KMS-11 (cell line): ENCODE measurements at regions not wholly inside any gene's neighbourhood (a gene's known extent, or its start where the extent isn't known, plus 50 kb on each side); places are given as distances from the start of the nearest gene placed in this dataset.

ENCODE experiments used
- H2AFZ ChIP-seq: fragments of 200-600 bp; sonication (generic); 2 replicates; pipeline ENCODE4 v1.6.1; 2016; ENCODE audit warnings: antibody characterized with exemption, mixed run types, low read depth
- H3K27ac ChIP-seq: fragments of 200-600 bp; sonication (generic); 2 replicates; pipeline ENCODE4 v1.6.1; 2016; ENCODE audit warnings: mild to moderate bottlenecking, mixed run types
- H3K27me3 ChIP-seq: fragments of 200-600 bp; sonication (generic); 2 replicates; pipeline ENCODE4 v1.6.1; 2017; ENCODE audit warnings: mild to moderate bottlenecking, low read depth, mixed run types, moderate library complexity; ENCODE audit not compliant: insufficient read depth
- H3K36me3 ChIP-seq: fragments of 200-600 bp; sonication (generic); 2 replicates; pipeline ENCODE4 v1.6.1; 2017; ENCODE audit warnings: mild to moderate bottlenecking, mixed run types; ENCODE audit not compliant: insufficient read depth
- H3K4me1 ChIP-seq: fragments of 200-600 bp; sonication (generic); 2 replicates; pipeline ENCODE4 v1.6.1; 2016; ENCODE audit warnings: mild to moderate bottlenecking, low read depth, mixed run types; ENCODE audit not compliant: poor library complexity, severe bottlenecking
- H3K4me2 ChIP-seq: fragments of 200-600 bp; sonication (generic); 2 replicates; pipeline ENCODE4 v1.7.0; 2016; ENCODE audit warnings: mild to moderate bottlenecking, mixed run types
- H3K4me3 ChIP-seq: fragments of 200-600 bp; sonication (generic); IDR thresholded peaks from 2 replicates; pipeline ENCODE4 v1.6.1; 2017; ENCODE audit warnings: low read depth, low read length, mixed read lengths; ENCODE audit not compliant: insufficient read depth
- H3K79me2 ChIP-seq: fragments of 200-600 bp; sonication (generic); 2 replicates; pipeline ENCODE4 v1.6.1; 2016; ENCODE audit warnings: low read depth, mixed run types; ENCODE audit not compliant: insufficient read depth
- H3K9ac ChIP-seq: fragments of 200-600 bp; sonication (generic); 2 replicates; pipeline ENCODE4 v1.6.1; 2016; ENCODE audit warnings: mild to moderate bottlenecking, mixed run types
- H4K20me1 ChIP-seq: fragments of 200-600 bp; sonication (generic); 2 replicates; pipeline ENCODE4 v1.6.1; 2016; ENCODE audit warnings: mild to moderate bottlenecking, mixed run types; ENCODE audit not compliant: insufficient read depth
- TF ChIP-seq, protein P1 (sequence below): fragments of 200-600 bp; sonication (generic); conservative IDR thresholded peaks from 2 replicates; pipeline ENCODE4 v1.6.1; 2017; ENCODE audit warnings: low read depth, mild to moderate bottlenecking, antibody characterized with exemption, low read length, moderate library complexity, mixed read lengths

DNA sequence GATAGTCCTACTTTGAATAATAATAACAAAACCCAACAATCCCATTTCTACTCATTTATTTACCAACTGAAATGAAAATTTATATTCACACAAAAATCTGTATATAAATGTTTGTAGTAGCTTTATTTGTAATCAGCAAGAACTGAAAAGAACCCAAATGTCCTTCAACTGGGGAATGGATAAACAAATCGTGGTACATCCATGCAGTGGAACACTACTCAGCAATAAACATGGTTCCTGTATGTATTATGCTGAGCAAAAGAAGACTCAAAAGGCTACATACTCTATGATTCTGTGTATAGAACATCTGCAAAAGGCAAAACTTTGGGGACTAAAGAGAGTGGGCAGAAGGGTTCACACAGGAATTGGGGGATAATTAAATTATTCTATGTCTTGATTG, 136.1 kb upstream of the HAND1 start:
- H4K20me1 ChIP-seq, result no peaks in the 10 kb centered on the region
- no peak overlapping the region for H2AFZ ChIP-seq
- H3K4me1 ChIP-seq, result no peaks in the 10 kb centered on the region
- no peaks in the 10 kb centered on the region for H3K79me2 ChIP-seq
- TF ChIP-seq, protein P1, sequence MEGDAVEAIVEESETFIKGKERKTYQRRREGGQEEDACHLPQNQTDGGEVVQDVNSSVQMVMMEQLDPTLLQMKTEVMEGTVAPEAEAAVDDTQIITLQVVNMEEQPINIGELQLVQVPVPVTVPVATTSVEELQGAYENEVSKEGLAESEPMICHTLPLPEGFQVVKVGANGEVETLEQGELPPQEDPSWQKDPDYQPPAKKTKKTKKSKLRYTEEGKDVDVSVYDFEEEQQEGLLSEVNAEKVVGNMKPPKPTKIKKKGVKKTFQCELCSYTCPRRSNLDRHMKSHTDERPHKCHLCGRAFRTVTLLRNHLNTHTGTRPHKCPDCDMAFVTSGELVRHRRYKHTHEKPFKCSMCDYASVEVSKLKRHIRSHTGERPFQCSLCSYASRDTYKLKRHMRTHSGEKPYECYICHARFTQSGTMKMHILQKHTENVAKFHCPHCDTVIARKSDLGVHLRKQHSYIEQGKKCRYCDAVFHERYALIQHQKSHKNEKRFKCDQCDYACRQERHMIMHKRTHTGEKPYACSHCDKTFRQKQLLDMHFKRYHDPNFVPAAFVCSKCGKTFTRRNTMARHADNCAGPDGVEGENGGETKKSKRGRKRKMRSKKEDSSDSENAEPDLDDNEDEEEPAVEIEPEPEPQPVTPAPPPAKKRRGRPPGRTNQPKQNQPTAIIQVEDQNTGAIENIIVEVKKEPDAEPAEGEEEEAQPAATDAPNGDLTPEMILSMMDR, result no peak
- no peaks in the 10 kb centered on the region for H3K36me3 ChIP-seq
- H3K4me2 ChIP-seq, result no peak overlapping the region
- H3K27ac ChIP-seq, result no peak overlapping the region
- no peak overlapping the region for H3K4me3 ChIP-seq
- no peak overlapping the region for H3K9ac ChIP-seq
- H3K27me3 ChIP-seq, result no peaks in the 10 kb centered on the region

DNA sequence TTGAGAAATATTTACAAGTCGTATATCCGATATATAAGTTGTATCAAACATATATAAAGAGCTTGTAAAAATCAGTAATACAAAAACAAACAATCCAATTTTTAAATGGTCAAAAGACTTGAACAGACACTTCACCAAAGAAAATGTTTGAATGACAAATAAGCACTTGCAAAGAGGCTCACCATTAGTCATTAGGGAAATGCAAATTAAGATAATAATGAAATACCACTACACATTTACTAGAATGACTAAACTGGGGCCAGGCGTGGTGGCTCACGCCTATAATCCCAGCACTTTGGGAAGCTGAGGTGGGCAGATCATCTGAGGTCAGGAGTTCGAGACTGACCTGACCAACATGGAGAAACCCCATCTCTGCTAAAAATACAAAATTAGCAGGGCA, 134.6 kb upstream of the HAND1 start:
- Histone ChIP-seq H3K4me2 (no peak overlapping the region), H3K4me3 (no peak overlapping the region), H3K36me3 (no peaks in the 10 kb centered on the region), H3K27me3 (no peaks in the 10 kb centered on the region), H2AFZ (no peak overlapping the region), H3K9ac (no peak overlapping the region), H3K4me1 (no peaks in the 10 kb centered on the region), H4K20me1 (no peaks in the 10 kb centered on the region), H3K27ac (no peak overlapping the region), H3K79me2 (no peaks in the 10 kb centered on the region)
- TF ChIP-seq, protein P1, result no peak

DNA sequence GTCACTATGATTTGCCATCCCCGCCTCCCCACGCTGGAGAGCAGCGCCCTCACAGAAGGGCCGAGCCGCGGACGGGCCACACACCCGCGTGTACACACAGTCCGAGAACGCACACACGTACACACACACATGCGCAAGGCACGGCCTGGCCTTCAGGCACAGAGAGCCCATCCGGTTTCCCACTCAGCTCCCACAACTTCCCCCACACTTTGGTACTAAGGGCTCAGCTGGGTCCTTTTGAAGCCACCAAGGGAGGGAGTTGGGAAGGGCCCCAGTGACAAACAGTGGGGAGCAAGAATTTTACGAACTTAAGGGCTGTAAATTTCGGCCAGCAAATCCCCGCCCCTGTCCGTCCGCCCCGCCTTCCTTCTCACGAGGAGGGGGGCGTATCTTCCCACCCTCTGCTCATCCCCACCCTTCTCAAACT, 133.3 kb upstream of the HAND1 start:
- no peak overlapping the region for H3K27ac ChIP-seq
- H4K20me1 ChIP-seq, result no peaks in the 10 kb centered on the region
- H3K79me2 ChIP-seq, result no peaks in the 10 kb centered on the region
- H3K4me1 ChIP-seq, result no peaks in the 10 kb centered on the region
- H3K9ac ChIP-seq, result no peak overlapping the region
- no peaks in the 10 kb centered on the region for H3K36me3 ChIP-seq
- no peak overlapping the region for H2AFZ ChIP-seq
- no peak overlapping the region for H3K4me3 ChIP-seq
- no peak overlapping the region for H3K4me2 ChIP-seq
- TF ChIP-seq, protein P1, result no peak
- no peaks in the 10 kb centered on the region for H3K27me3 ChIP-seq

DNA sequence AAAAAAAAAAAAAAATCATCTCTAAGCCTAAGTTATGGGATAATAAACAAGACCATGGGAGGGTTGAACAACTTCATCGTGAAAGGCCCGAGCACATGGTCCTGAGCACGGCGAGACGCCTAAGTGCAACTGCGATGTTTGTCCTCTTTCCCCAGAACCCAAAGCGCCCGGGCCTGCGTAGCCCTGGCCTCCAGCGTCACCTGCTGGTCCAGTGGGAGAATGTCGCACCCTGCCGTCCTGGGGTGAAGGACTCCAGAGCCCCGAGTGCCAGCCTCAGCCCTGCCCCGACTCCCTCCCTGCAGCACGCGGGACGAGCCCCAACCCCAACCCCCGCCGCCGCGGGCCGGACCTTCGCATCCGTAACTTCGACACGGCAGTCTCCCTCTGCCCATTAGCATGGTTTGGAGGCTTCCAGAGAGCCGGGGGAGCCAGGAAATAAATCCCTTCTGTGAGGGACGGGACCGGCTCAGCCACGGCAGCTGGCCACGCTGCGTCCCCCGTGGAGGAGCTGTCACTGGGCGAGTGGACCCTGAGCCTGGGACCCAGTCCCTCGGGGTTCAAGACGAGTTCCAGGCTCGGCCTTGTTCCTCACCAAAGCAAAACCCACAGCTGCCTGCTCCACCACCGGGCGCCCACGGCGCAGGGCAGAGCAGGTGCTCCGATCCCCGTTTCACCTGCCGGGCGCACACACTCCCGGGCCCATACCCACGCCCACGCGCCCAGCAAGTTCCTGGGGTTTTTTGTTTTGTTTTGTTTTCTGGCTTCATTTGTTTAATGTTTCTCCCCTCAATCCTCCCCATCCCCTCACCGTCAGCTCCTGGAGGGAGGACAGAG, 132.5 kb upstream of the HAND1 start:
- H3K4me3 ChIP-seq, result no peak overlapping the region
- no peaks in the 10 kb centered on the region for H3K79me2 ChIP-seq
- no peak overlapping the region for H3K9ac ChIP-seq
- peak overlapping the region; percentile 71 for H3K4me2 ChIP-seq
- no peaks in the 10 kb centered on the region for H4K20me1 ChIP-seq
- no peaks in the 10 kb centered on the region for H3K36me3 ChIP-seq
- H3K27me3 ChIP-seq, result no peaks in the 10 kb centered on the region
- H3K4me1 ChIP-seq, result no peaks in the 10 kb centered on the region
- peak overlapping the region; percentile 91 for H2AFZ ChIP-seq
- no peak overlapping the region for H3K27ac ChIP-seq
- TF ChIP-seq, protein P1, result peak; percentile 68
